ENCODE measurements at regions not wholly inside any gene's neighbourhood (a gene's known extent, or its start where the extent isn't known, plus 50 kb on each side); places are given as distances from the start of the nearest gene placed in this dataset.

GRCh38 chr2:62375113-62375420, 130.9 kb downstream of the TMEM17 start:
- Histone ChIP-seq H3K9me3 (no peaks in the 10 kb centered on the region), H3K27me3 (no peaks in the 10 kb centered on the region), H3K36me3 (no peaks in the 10 kb centered on the region), H3K4me1 (no peaks in the 10 kb centered on the region), H3K4me3 (no peak overlapping the region), H3K27ac (no peak overlapping the region)
- TF ChIP-seq POLR2AphosphoS5 (IDR thresholded peaks at IDR 0.05; ENCODE audit: insufficient read depth in 1 of 2, low read depth in 1 of 2) (no peak), CTCF (IDR thresholded peaks at IDR 0.05) (no peak), POLR2A (IDR thresholded peaks at IDR 0.05) (no peak)
- DNase-seq (ENCODE audit: extremely low spot score in 2 of 2), result no peak
- intact Hi-C loops (cut with DNase I), result no loop called here

- no peaks in the 10 kb centered on the region for H3K27me3 ChIP-seq
- no peak for TF ChIP-seq POLR2AphosphoS5 (IDR thresholded peaks at IDR 0.05; ENCODE audit: insufficient read depth in 1 of 2, low read depth in 1 of 2)
- no peak for TF ChIP-seq CTCF (IDR thresholded peaks at IDR 0.05)
- TF ChIP-seq POLR2A (IDR thresholded peaks at IDR 0.05), result no peak
- intact Hi-C loops (cut with DNase I), result no loop called here
Measured at GRCh38 chr2:62374301-62375112, 131.5 kb downstream of the TMEM17 start.

GRCh38 chr2:62372824-62373223, 133.2 kb downstream of the TMEM17 start:
- H3K27ac ChIP-seq, result no peak overlapping the region
- no peaks in the 10 kb centered on the region for H3K36me3 ChIP-seq
- intact Hi-C loops (cut with DNase I), result no loop called here
- H3K27me3 ChIP-seq, result no peaks in the 10 kb centered on the region
- H3K4me3 ChIP-seq, result no peak overlapping the region
- no peaks in the 10 kb centered on the region for H3K4me1 ChIP-seq
- TF ChIP-seq POLR2A (IDR thresholded peaks at IDR 0.05) (no peak), CTCF (IDR thresholded peaks at IDR 0.05) (no peak), POLR2AphosphoS5 (IDR thresholded peaks at IDR 0.05; ENCODE audit: insufficient read depth in 1 of 2, low read depth in 1 of 2) (no peak)
- H3K9me3 ChIP-seq, result no peaks in the 10 kb centered on the region
- no peak for DNase-seq (ENCODE audit: extremely low spot score in 2 of 2)

More at GRCh38 chr2:62374301-62375112, 131.5 kb downstream of the TMEM17 start:
- Histone ChIP-seq H3K4me1 (no peaks in the 10 kb centered on the region), H3K36me3 (no peaks in the 10 kb centered on the region), H3K4me3 (no peak overlapping the region), H3K9me3 (no peaks in the 10 kb centered on the region), H3K27ac (no peak overlapping the region)
- no peak for DNase-seq (ENCODE audit: extremely low spot score in 2 of 2)

GRCh38 chr2:62370321-62371250, 135.4 kb downstream of the TMEM17 start:
- H3K9me3 ChIP-seq, result no peaks in the 10 kb centered on the region
- H3K36me3 ChIP-seq, result no peaks in the 10 kb centered on the region
- intact Hi-C loops (cut with DNase I), result no loop called here
- no peak overlapping the region for H3K27ac ChIP-seq
- DNase-seq (ENCODE audit: extremely low spot score in 2 of 2), result no peak
- H3K4me3 ChIP-seq, result no peak overlapping the region
- no peaks in the 10 kb centered on the region for H3K27me3 ChIP-seq
- no peaks in the 10 kb centered on the region for H3K4me1 ChIP-seq
- no peak for TF ChIP-seq CTCF (IDR thresholded peaks at IDR 0.05)
- no peak for TF ChIP-seq POLR2AphosphoS5 (IDR thresholded peaks at IDR 0.05; ENCODE audit: insufficient read depth in 1 of 2, low read depth in 1 of 2)
- TF ChIP-seq POLR2A (IDR thresholded peaks at IDR 0.05), result no peak
